Uterus (tissue), 2 donors: ENCODE measurements at regions not wholly inside any gene's neighbourhood (a gene's known extent, or its start where the extent isn't known, plus 50 kb on each side); places are given as distances from the start of the nearest gene placed in this dataset.

ENCODE experiments used
- CTCF ChIP-seq, 4 experiments: fragments of 200-600 bp in 2 of 4; fragments of 450-650 bp in 2 of 4; sonication (generic) in 2 of 4; IDR thresholded peaks; one replicate each; pipeline ENCODE4 v1.5.1; 2016 to 2019; ENCODE audit warnings: antibody characterized with exemption in 4 of 4, mild to moderate bottlenecking in 2 of 4, moderate library complexity in 1 of 4
- POLR2A ChIP-seq, 2 donors: fragments of 450-650 bp; IDR thresholded peaks; one replicate each; pipeline ENCODE4 v1.6.1; 2016; ENCODE audit warnings: antibody characterized with exemption in 2 of 2, mild to moderate bottlenecking in 1 of 2, moderate library complexity in 1 of 2

- TF ChIP-seq CTCF (IDR thresholded peaks at IDR 0.05) (no peak), POLR2A (IDR thresholded peaks at IDR 0.05) (no peak)
These were observed 243.0 kb upstream of the MYOCD start for GRCh38 chr17:12422651-12423050.
